ENCODE measurements at regions not wholly inside any gene's neighbourhood (a gene's known extent, or its start where the extent isn't known, plus 50 kb on each side); places are given as distances from the start of the nearest gene placed in this dataset.

GRCh38 chr21:31450980-31451379 lies 106.9 kb upstream of the TIAM1 start:
- Histone ChIP-seq H3K4me1 (no peaks in the 10 kb centered on the region), H3K4me3 (ENCODE audit: low read depth, low read length) (no peak overlapping the region), H3K27me3 (no peaks in the 10 kb centered on the region), H3K9me3 (no peaks in the 10 kb centered on the region), H3K36me3 (no peaks in the 10 kb centered on the region)
- no peak for TF ChIP-seq CTCF (IDR thresholded peaks at IDR 0.05; ENCODE audit: low read depth, low read length)
- DNase-seq = no peak

- Histone ChIP-seq H3K27me3 (no peaks in the 10 kb centered on the region), H3K4me3 (ENCODE audit: low read depth, low read length) (no peak overlapping the region), H3K9me3 (no peaks in the 10 kb centered on the region), H3K4me1 (no peaks in the 10 kb centered on the region), H3K36me3 (no peaks in the 10 kb centered on the region)
- TF ChIP-seq CTCF (IDR thresholded peaks at IDR 0.05; ENCODE audit: low read depth, low read length) = no peak
- no peak for DNase-seq
These were observed 106.0 kb upstream of the TIAM1 start for GRCh38 chr21:31449921-31450535.

- Histone ChIP-seq H3K27me3 (no peaks in the 10 kb centered on the region), H3K4me3 (ENCODE audit: low read depth, low read length) (no peak overlapping the region), H3K36me3 (no peaks in the 10 kb centered on the region), H3K9me3 (no peaks in the 10 kb centered on the region), H3K4me1 (no peaks in the 10 kb centered on the region)
- DNase-seq = no peak
- TF ChIP-seq CTCF (IDR thresholded peaks at IDR 0.05; ENCODE audit: low read depth, low read length) = no peak
These were observed 104.4 kb upstream of the TIAM1 start for GRCh38 chr21:31448496-31448895.

- DNase-seq = no peak
- no peaks in the 10 kb centered on the region for H3K36me3 ChIP-seq
- no peak for TF ChIP-seq CTCF (IDR thresholded peaks at IDR 0.05; ENCODE audit: low read depth, low read length)
- no peaks in the 10 kb centered on the region; the same call in 1 of the 2 replicates for H3K9me3 ChIP-seq
- no peaks in the 10 kb centered on the region for H3K4me1 ChIP-seq
- no peak overlapping the region for H3K4me3 ChIP-seq (ENCODE audit: low read depth, low read length)
- H3K27me3 ChIP-seq = no peaks in the 10 kb centered on the region
These were observed 103.4 kb upstream of the TIAM1 start for GRCh38 chr21:31447505-31447904.

GRCh38 chr21:31446226-31446855 lies 102.3 kb upstream of the TIAM1 start:
- H3K9me3 ChIP-seq = no peaks in the 10 kb centered on the region; the same call in 1 of the 2 replicates
- no peaks in the 10 kb centered on the region for H3K4me1 ChIP-seq
- H3K27me3 ChIP-seq = no peaks in the 10 kb centered on the region
- no peak for TF ChIP-seq CTCF (IDR thresholded peaks at IDR 0.05; ENCODE audit: low read depth, low read length)
- no peaks in the 10 kb centered on the region for H3K36me3 ChIP-seq
- no peak for DNase-seq
- no peak overlapping the region for H3K4me3 ChIP-seq (ENCODE audit: low read depth, low read length)

GRCh38 chr21:31445137-31445536 lies 101.1 kb upstream of the TIAM1 start:
- DNase-seq = no peak
- H3K27me3 ChIP-seq = no peaks in the 10 kb centered on the region
- no peaks in the 10 kb centered on the region for H3K4me1 ChIP-seq
- no peaks in the 10 kb centered on the region; the same call in 1 of the 2 replicates for H3K9me3 ChIP-seq
- no peak for TF ChIP-seq CTCF (IDR thresholded peaks at IDR 0.05; ENCODE audit: low read depth, low read length)
- H3K36me3 ChIP-seq = no peaks in the 10 kb centered on the region
- no peak overlapping the region for H3K4me3 ChIP-seq (ENCODE audit: low read depth, low read length)
